Mesodermal cell (in vitro differentiated cells): ENCODE measurements at regions not wholly inside any gene's neighbourhood (a gene's known extent, or its start where the extent isn't known, plus 50 kb on each side); places are given as distances from the start of the nearest gene placed in this dataset.

Source experiments
- H3K27ac ChIP-seq: 2 replicates; pipeline ENCODE4 v1.7.0; 2013; ENCODE audit warnings: mild to moderate bottlenecking, low read depth, low read length, moderate library complexity; ENCODE audit not compliant: severe bottlenecking
- H3K36me3 ChIP-seq: 2 replicates; pipeline ENCODE4 v1.7.1; 2013; ENCODE audit warnings: mild to moderate bottlenecking, low read length, moderate library complexity; ENCODE audit not compliant: control insufficient read depth, insufficient read depth
- H3K4me1 ChIP-seq: one replicate; pipeline ENCODE4 v1.7.1; 2013; ENCODE audit warnings: mild to moderate bottlenecking, low read length; ENCODE audit not compliant: insufficient read depth, control insufficient read depth, poor library complexity, severe bottlenecking
- H3K4me3 ChIP-seq: 2 replicates; pipeline ENCODE4 v1.7.0; 2013; ENCODE audit warnings: low read length, control low read depth, mild to moderate bottlenecking; ENCODE audit not compliant: insufficient read depth, poor library complexity, severe bottlenecking; ENCODE audit errors: extremely low read depth
- H3K9me3 ChIP-seq: 2 replicates; pipeline ENCODE4 v1.7.1; 2013; ENCODE audit warnings: mild to moderate bottlenecking, low read length, moderate library complexity; ENCODE audit not compliant: control insufficient read depth
- WGBS, 2 experiments: methylation state at CpG; one replicate each; pipeline ENCODE4 v1.1.5; 2013; ENCODE audit warnings: missing lambda C conversion rate in 2 of 2; ENCODE audit not compliant: insufficient coverage in 2 of 2; 5-methylcytosine and 5-hydroxymethylcytosine counted together

DNA sequence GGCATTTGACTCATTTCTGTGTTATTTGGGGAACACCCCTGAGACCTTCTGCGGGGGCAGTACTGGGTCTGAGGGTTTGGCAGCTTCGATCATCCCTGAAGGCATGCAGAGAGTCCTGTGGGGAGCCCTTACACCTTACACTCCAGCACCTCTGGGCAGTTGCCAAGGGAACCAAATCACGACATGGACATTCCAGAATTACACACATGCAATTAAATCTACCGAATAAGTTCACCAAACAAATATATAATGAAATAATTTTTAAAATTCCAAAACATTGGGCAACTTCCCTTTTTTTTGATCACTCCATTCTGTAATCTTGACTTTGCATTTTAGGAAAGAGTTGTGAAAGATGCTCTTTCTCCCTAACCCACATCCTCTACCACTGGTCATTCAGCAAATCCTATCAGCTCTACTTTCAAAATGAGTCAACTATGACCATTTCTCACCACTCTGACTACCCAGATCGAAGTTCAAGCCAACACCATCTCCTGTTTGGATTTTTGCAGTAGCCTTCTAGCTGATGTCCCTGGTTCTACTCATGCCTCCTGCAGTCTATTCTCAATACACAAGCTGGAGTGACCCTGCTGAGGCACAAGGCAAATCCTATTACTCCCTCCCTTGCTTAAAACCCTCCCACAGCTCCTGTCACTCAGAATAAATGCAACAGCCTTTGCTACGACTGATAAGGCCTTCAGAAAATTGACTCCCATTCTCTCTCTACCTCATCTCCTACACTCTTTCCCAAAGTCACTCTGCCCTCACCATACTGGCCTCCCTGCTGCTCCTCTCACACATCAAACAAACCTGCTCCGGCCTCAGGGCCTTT is 533.3 kb downstream of the HACE1 start:
- Histone ChIP-seq H3K4me3 (no peak overlapping the region), H3K4me1 (no peaks in the 10 kb centered on the region), H3K36me3 (no peaks in the 10 kb centered on the region), H3K9me3 (no peaks in the 10 kb centered on the region), H3K27ac (no peak overlapping the region)
- 63 to 74% methylated on average over 3 to 5 of the region's 7 CpGs for WGBS, 2 experiments

DNA sequence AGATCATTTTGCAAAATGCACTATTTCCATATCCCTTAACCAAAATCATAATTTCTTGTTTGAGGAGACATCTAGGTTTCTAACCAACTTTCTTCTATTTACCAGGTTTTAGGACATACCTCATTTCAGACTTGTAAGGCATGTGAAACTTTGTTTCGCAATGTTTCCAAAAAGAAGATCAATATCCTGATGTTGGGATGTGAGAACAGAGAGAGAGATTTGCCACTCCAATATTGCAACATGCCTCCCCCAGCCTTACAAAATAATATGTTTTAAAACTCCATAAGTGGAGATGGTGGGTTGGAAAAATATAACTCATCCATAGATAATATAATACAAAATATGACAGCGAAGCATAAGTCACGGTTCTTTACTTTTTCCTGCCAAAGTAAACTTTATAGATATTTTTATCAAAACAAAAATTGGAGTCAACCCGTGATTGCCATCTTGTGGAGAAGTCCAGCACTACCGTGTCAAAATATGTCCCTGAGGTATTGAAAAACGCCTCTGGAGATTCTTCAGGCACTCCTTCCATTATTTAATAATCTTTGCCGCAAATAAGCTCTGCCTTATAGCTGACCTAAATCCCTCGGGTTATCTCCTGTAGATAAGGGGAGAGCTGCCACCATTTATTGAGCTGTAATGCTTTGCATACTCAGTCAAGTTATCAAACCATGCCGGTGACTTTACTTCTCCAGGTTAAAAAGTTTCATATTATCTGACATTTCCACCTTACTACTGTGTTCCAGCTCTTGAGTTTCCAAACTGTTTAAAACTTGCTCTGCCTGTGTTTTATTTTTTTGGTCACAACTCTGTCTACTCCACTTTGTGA is 534.2 kb downstream of the HACE1 start:
- 30 to 40% methylated on average over 6 of the region's 9 CpGs for WGBS, 2 experiments

DNA sequence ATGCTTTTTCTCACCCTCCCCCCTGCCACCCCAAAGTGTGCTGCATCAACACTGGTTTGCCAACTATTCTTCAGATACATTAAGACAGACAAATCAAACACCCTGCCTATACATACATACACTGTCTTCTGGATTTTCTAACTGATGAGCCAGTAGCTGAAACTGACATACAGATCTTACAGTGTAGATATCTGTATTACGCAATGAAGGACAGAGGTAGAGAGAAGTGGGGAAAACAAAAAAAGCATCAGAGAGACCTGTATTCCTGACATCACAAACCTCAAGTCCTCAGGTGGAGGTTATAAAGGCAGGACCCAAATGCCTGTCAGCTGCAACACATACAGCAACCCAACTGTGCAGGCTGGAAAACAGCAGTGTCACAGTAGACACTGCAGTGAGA is 535.4 kb downstream of the HACE1 start:
- no CpG with 5 or more reads among the region's 1 CpG for WGBS, 2 experiments
- Histone ChIP-seq H3K4me3 (no peak overlapping the region), H3K4me1 (no peaks in the 10 kb centered on the region), H3K9me3 (no peaks in the 10 kb centered on the region), H3K27ac (no peak overlapping the region), H3K36me3 (no peaks in the 10 kb centered on the region)

More for the DNA sequence above, 534.2 kb downstream of the HACE1 start:
- H3K9me3 ChIP-seq, result no peaks in the 10 kb centered on the region
- no peaks in the 10 kb centered on the region for H3K4me1 ChIP-seq
- H3K36me3 ChIP-seq, result no peaks in the 10 kb centered on the region
- no peak overlapping the region for H3K27ac ChIP-seq
- H3K4me3 ChIP-seq, result no peak overlapping the region

DNA sequence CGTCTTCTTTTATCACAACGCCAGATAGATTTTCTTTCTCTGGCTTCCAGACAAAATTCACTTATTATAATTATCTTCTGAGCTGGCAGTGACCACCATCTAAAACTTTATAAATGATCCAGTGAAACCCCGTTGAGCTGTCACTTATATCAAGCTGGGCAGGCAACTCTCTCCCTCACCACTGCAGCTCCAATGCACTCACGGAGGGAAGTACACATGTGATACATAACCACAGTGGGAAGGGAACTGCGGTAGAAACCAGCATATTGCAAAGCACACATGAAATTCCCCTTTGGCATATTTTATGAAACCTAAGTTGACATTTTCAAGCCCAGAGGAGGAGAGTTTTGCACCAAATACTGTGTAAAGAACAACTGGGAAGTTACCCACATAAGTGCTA is 536.9 kb downstream of the HACE1 start:
- Histone ChIP-seq H3K36me3 (no peaks in the 10 kb centered on the region), H3K4me3 (no peak overlapping the region), H3K4me1 (no peaks in the 10 kb centered on the region), H3K9me3 (no peaks in the 10 kb centered on the region), H3K27ac (no peak overlapping the region)
- WGBS, 2 experiments, result 78 to 90% methylated on average over 3 to 4 of the region's 5 CpGs

DNA sequence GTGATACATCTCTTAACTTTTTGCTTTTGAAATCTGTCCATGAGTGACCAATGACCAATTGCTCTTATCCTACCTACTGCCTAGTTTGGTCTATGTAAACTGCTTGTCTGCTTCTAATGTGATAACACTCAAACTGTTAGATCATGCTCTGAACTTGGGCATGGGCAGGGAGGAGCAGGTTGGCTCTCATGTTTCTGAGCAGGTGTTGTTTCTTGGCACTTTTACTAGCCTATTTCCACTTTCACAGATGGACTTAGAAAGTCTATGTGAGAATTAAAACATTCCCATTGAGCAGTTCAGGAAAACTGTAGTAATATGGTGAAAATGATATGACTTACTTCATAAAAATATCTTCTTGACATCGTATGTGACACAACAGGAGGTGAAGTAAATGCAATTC is 538.4 kb downstream of the HACE1 start:
- H3K4me1 ChIP-seq, result no peaks in the 10 kb centered on the region
- no peak overlapping the region for H3K27ac ChIP-seq
- no peak overlapping the region for H3K4me3 ChIP-seq
- H3K9me3 ChIP-seq, result no peaks in the 10 kb centered on the region
- no CpG with 5 or more reads among the region's 1 CpG for WGBS, 2 experiments
- no peaks in the 10 kb centered on the region for H3K36me3 ChIP-seq

DNA sequence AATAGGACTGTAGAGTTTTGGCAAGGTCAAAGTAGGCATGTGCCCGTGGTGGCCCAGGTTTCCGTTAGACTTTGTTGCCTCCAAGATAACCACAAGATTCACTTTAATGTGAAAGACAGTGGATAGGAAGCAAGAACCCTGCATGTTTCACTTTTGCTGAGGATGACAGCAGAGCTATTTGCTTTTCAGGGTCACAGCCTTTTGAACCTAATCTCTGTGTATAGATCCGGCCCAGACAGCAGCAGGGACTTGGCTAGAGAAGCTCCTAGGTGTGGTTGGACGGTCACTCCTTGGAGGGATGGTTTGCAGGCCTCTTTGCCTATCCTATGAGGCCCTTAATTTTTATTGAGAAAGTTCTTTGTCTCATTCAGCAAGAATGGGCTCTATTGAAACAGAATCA is 538.8 kb downstream of the HACE1 start:
- WGBS, 2 experiments, result 96 to 100% methylated on average over 2 of the region's 4 CpGs
- Histone ChIP-seq H3K27ac (no peak overlapping the region), H3K4me1 (peaks cover 4% of the 10 kb centered on the region)

DNA sequence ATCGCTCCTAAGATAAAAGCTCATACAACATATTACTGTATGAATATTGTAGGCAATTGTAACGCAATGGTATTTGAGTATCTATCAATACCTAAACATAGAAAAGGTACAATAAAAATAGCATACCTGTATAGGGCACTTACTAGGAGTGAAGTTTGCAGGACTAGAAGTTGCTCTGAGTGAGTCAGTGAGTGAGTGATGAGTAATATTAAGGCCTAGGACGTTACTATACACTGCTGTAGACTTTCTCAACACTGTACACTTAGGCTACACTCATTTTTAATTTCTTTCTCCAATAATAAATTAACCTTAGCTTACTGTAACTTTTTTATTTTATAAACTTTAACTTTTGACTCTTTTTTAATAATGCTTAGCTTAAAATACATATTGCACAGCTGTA is 546.9 kb downstream of the HACE1 start:
- H3K9me3 ChIP-seq, result no peaks in the 10 kb centered on the region
- H3K36me3 ChIP-seq, result no peaks in the 10 kb centered on the region
- no peak overlapping the region for H3K4me3 ChIP-seq
- WGBS, 2 experiments, result no CpG with 5 or more reads among the region's 3 CpGs
- peaks cover 5% of the 10 kb centered on the region for H3K4me1 ChIP-seq
- no peak overlapping the region for H3K27ac ChIP-seq

More for the DNA sequence above, 538.8 kb downstream of the HACE1 start:
- H3K4me3 ChIP-seq, result no peak overlapping the region
- no peaks in the 10 kb centered on the region for H3K9me3 ChIP-seq
- H3K36me3 ChIP-seq, result no peaks in the 10 kb centered on the region

DNA sequence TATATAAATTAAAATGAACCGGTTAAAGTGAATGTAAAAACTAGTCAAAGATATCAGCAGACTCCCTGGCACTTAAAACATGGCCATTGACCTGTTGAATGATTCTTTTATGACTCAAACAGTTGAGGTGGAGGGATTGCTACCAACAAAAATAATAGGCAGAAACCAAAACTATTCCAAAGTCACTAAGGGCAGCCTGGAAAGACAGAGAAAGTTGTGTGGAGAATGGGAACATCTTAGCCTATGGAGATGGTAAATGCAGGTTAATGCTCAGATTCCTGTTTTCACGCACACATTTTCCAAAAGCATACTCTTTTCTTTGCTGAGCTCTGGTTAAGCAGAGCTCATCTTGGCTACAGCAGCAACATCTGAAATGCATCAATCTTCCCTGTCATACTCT is 553.5 kb downstream of the HACE1 start:
- WGBS, 2 experiments, result 100% methylated on average over 1 of the region's 2 CpGs
- no peaks in the 10 kb centered on the region for H3K36me3 ChIP-seq
- H3K27ac ChIP-seq, result no peak overlapping the region
- H3K4me3 ChIP-seq, result no peak overlapping the region
- H3K9me3 ChIP-seq, result no peaks in the 10 kb centered on the region
- no peaks in the 10 kb centered on the region for H3K4me1 ChIP-seq

DNA sequence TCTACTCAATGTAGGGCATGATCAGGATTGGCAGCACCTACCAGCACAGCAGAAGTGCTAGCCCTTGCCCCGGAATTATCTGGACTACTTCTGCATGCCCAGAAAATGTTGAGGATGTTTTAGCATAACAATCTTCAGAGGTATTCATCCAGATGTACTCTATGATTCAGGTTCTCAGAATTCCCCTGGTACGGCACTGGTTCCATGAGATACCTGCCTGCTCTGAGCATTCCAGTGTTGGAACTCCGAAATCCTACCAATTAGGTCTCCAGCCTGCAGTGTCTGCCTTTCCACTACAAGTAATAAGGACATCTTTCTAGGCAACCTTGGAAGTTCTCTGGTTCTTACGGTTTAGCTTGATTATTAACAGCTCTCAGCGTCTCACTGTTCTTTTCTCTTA is 554.5 kb downstream of the HACE1 start:
- H3K4me3 ChIP-seq, result no peak overlapping the region
- WGBS, 2 experiments, result 90 to 96% methylated on average over 3 to 5 of the region's 5 CpGs
- H3K9me3 ChIP-seq, result no peaks in the 10 kb centered on the region
- no peak overlapping the region for H3K27ac ChIP-seq
- H3K4me1 ChIP-seq, result no peaks in the 10 kb centered on the region
- H3K36me3 ChIP-seq, result no peaks in the 10 kb centered on the region

DNA sequence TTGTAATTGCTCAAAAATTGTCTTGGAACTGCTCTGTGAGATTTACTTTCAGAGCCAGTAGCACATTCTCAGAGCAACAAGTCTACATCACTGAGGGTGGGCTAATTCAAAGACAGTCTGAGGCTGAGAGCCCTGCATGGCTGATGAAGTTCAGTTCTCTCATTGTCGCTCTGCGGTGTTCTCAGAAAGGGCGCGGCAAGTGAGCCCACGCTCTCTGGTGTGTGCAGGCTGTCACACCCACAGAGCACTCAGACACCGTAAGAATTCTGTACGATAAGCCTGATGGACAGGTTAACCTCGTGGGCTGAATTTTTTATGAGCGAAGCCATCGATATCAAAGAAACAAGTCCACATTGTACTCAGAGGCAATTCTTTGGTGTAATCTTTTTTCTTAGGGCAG is 557.8 kb downstream of the HACE1 start:
- no peak overlapping the region for H3K27ac ChIP-seq
- H3K4me3 ChIP-seq, result no peak overlapping the region
- H3K9me3 ChIP-seq, result no peaks in the 10 kb centered on the region
- H3K4me1 ChIP-seq, result no peaks in the 10 kb centered on the region
- no peaks in the 10 kb centered on the region for H3K36me3 ChIP-seq
- 76 to 86% methylated on average over 7 to 9 of the region's 10 CpGs for WGBS, 2 experiments

DNA sequence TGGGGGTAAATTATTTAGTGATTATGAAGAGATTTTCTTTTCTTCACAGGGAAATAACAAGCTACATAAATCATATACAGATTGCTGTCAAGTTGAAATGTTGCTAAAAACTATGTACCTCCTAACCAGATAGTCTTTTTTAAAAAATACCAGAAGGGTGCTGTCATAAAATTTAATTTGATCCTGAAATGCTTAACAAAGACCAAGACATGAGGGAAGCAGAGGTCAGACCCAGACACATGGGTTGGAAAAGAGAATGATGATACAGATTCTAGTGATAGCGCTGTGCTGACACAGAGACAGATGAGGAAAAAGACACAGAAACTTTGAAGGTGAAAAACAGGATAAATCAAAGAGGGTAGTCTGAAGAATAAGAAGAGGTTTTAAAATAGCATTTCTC is 573.1 kb downstream of the HACE1 start:
- no peaks in the 10 kb centered on the region for H3K4me1 ChIP-seq
- 100% methylated on average over 1 of the region's 1 CpG for WGBS, 2 experiments

More for the DNA sequence above, 573.1 kb downstream of the HACE1 start:
- no peak overlapping the region for H3K27ac ChIP-seq
- no peaks in the 10 kb centered on the region for H3K9me3 ChIP-seq
- no peak overlapping the region for H3K4me3 ChIP-seq
- no peaks in the 10 kb centered on the region for H3K36me3 ChIP-seq
